ENCODE measurements at regions not wholly inside any gene's neighbourhood (a gene's known extent, or its start where the extent isn't known, plus 50 kb on each side); places are given as distances from the start of the nearest gene placed in this dataset.

DNA sequence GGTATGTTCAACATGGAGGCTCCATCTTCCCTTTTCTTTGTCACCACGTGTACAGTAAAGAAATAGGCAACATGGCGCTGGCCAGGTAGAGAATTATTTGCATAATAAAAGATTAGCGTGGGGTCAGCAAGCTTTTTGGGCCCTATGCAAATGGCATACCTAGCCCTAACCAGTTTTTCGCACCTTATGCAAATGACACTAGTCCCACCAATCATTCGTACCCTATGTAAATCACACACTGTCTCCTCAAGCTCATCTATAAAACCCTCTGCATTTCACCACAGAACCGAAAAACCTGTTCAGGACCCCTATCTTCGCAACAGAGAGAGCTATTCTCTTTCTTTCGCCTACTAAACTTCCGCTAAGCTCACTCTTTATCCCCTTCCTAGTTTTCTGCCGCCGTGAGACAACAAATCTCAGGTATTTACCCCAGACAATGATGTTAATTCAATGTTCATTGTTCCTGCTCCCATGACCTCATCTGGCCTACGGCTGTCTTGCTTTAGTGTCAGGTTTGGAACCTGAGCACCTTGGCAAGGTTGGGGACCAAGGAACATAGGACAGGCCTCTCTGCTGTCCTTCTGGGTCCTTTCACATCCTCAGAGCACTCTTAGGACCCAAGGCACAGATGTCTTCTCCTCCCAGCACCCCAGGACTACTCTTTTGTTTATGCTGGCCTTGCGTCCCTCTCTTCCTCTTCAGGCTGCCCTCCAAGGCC is 180.7 kb upstream of the RAI14 start:
- TF ChIP-seq YY1 (IDR thresholded peaks at IDR 0.05; ENCODE audit: insufficient read depth, insufficient read length) (no peak), SUZ12 (IDR thresholded peaks at IDR 0.05; ENCODE audit: extremely low read depth, insufficient read depth, insufficient read length) (no peak)

All from NT2/D1 (cell line).